ENCODE measurements at regions not wholly inside any gene's neighbourhood (a gene's known extent, or its start where the extent isn't known, plus 50 kb on each side); places are given as distances from the start of the nearest gene placed in this dataset.

GRCh38 chr10:129090618-129091366 is 376.2 kb upstream of the MGMT start:
- TF ChIP-seq JUN (CRISPR knock-in tag; IDR thresholded peaks at IDR 0.05) (no peak), TARDBP (CRISPR knock-in tag; IDR thresholded peaks at IDR 0.05) (no peak), ZMYM4 (CRISPR knock-in tag; IDR thresholded peaks at IDR 0.05) (no peak), EP300 (IDR thresholded peaks at IDR 0.05; ENCODE audit: low read depth in 2 of 2, low read length in 2 of 2) (no peak), EP300 (CRISPR knock-in tag; IDR thresholded peaks at IDR 0.05; ENCODE audit: borderline replicate concordance) (no peak), POLR2AphosphoS5 (IDR thresholded peaks at IDR 0.05; ENCODE audit: low read depth, low read length) (no peak), GABPB1 (CRISPR knock-in tag; IDR thresholded peaks at IDR 0.05) (no peak), ZNF3 (CRISPR knock-in tag; IDR thresholded peaks at IDR 0.05) (no peak), ZNF549 (CRISPR knock-in tag; IDR thresholded peaks at IDR 0.05) (no peak), TCF12 (IDR thresholded peaks at IDR 0.05) (no peak), TCF12 (CRISPR knock-in tag; IDR thresholded peaks at IDR 0.05) (no peak)
- TF ChIP-seq, protein P1, sequence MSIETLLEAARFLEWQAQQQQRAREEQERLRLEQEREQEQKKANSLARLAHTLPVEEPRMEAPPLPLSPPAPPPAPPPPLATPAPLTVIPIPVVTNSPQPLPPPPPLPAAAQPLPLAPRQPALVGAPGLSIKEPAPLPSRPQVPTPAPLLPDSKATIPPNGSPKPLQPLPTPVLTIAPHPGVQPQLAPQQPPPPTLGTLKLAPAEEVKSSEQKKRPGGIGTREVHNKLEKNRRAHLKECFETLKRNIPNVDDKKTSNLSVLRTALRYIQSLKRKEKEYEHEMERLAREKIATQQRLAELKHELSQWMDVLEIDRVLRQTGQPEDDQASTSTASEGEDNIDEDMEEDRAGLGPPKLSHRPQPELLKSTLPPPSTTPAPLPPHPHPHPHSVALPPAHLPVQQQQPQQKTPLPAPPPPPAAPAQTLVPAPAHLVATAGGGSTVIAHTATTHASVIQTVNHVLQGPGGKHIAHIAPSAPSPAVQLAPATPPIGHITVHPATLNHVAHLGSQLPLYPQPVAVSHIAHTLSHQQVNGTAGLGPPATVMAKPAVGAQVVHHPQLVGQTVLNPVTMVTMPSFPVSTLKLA (IDR thresholded peaks at IDR 0.05) = no peak
- TF ChIP-seq, protein P2, sequence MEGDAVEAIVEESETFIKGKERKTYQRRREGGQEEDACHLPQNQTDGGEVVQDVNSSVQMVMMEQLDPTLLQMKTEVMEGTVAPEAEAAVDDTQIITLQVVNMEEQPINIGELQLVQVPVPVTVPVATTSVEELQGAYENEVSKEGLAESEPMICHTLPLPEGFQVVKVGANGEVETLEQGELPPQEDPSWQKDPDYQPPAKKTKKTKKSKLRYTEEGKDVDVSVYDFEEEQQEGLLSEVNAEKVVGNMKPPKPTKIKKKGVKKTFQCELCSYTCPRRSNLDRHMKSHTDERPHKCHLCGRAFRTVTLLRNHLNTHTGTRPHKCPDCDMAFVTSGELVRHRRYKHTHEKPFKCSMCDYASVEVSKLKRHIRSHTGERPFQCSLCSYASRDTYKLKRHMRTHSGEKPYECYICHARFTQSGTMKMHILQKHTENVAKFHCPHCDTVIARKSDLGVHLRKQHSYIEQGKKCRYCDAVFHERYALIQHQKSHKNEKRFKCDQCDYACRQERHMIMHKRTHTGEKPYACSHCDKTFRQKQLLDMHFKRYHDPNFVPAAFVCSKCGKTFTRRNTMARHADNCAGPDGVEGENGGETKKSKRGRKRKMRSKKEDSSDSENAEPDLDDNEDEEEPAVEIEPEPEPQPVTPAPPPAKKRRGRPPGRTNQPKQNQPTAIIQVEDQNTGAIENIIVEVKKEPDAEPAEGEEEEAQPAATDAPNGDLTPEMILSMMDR (CRISPR knock-in tag; IDR thresholded peaks at IDR 0.05) = no peak

Data from HepG2 (cell line).